Right lobe of liver (tissue), 6 donors: ENCODE measurements at regions not wholly inside any gene's neighbourhood (a gene's known extent, or its start where the extent isn't known, plus 50 kb on each side); places are given as distances from the start of the nearest gene placed in this dataset.
"Not testable (repeated sequence)": the region's sequence is repeated elsewhere in the genome, so short reads cannot be mapped to it uniquely, and the experiment has no call there.

Experiments used
- ATAC-seq, 4 donors: fragments of 200-7000 bp; cut with Tn5 transposase; one replicate each; pipeline ENCODE4 v1.9.1; 2020; ENCODE audit warnings: mild to moderate bottlenecking in 4 of 4, moderate library complexity in 4 of 4
- DNase-seq, 3 donors: peaks; one replicate each; pipeline ENCODE4 v3.0.0-alpha.2; 2020
- H3K27ac ChIP-seq, 3 donors: fragments of 200-600 bp; one replicate each; pipeline ENCODE4 v1.8.0; 2022
- H3K27me3 ChIP-seq, 2 donors: fragments of 200-600 bp; one replicate each; pipeline ENCODE4 v1.8.0; 2022
- H3K36me3 ChIP-seq, 4 donors: fragments of 200-600 bp; sonication (generic) in 1 of 4; one replicate each; pipeline versions ENCODE4 v1.5.1 to v1.8.0; 2017 to 2022; ENCODE audit warnings: control low read depth in 1 of 4
- H3K4me1 ChIP-seq, 4 donors: fragments of 200-600 bp; sonication (generic) in 1 of 4; one replicate each; pipeline versions ENCODE4 v1.5.1 to v1.8.0; 2017 to 2022; ENCODE audit warnings: control low read depth in 1 of 4
- H3K4me3 ChIP-seq, 3 donors: fragments of 200-600 bp; one replicate each; pipeline ENCODE4 v1.8.0; 2022
- H3K9me3 ChIP-seq, 4 donors: fragments of 200-600 bp; sonication (generic) in 1 of 4; one replicate each; pipeline versions ENCODE4 v1.5.1 to v1.8.0; 2017 to 2022; ENCODE audit warnings: control low read depth in 1 of 4
- POLR2A ChIP-seq: fragments of 450-650 bp; IDR thresholded peaks from one replicate; pipeline ENCODE4 v1.6.1; 2017; ENCODE audit warnings: antibody characterized with exemption, mild to moderate bottlenecking
- WGBS: methylation state at CpG from one replicate; pipeline ENCODE4 v1.1.6; 2018; ENCODE audit warnings: low coverage, low lambda C conversion rate; ENCODE audit not compliant: insufficient coverage; ENCODE audit errors: missing lambda C conversion rate; 5-methylcytosine and 5-hydroxymethylcytosine counted together
- intact Hi-C, 2 donors: fragments of 100-400 bp; cut with DNase I; formaldehyde crosslinking; loops; one replicate each; pipeline versions ENCODE4 v1.11.2 to v1.14.1; 2022
- TF ChIP-seq, protein P1 (sequence below), 4 donors: fragments of 200-600 bp in 3 of 4; fragments of 450-650 bp in 1 of 4; IDR thresholded peaks; one replicate each; pipeline versions ENCODE4 v1.5.1 to v1.8.0; 2016 to 2022; ENCODE audit warnings: antibody characterized with exemption in 4 of 4, mild to moderate bottlenecking in 2 of 4
- donor health status: DM: no; HTN: yes; CAD: no.
- donor health status: DM: no; HTN: no; CAD: no.
- donor health status: DM: no; HTN: no; CAD: no.
- donor health status: DM: no; HTN: yes; CAD: no.
- donor health status: DM: no; HTN: yes; CAD: no.

- DNase-seq (no peak), ATAC-seq (no peak)
- TF ChIP-seq POLR2A = no peak
- TF ChIP-seq, protein P1, sequence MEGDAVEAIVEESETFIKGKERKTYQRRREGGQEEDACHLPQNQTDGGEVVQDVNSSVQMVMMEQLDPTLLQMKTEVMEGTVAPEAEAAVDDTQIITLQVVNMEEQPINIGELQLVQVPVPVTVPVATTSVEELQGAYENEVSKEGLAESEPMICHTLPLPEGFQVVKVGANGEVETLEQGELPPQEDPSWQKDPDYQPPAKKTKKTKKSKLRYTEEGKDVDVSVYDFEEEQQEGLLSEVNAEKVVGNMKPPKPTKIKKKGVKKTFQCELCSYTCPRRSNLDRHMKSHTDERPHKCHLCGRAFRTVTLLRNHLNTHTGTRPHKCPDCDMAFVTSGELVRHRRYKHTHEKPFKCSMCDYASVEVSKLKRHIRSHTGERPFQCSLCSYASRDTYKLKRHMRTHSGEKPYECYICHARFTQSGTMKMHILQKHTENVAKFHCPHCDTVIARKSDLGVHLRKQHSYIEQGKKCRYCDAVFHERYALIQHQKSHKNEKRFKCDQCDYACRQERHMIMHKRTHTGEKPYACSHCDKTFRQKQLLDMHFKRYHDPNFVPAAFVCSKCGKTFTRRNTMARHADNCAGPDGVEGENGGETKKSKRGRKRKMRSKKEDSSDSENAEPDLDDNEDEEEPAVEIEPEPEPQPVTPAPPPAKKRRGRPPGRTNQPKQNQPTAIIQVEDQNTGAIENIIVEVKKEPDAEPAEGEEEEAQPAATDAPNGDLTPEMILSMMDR (IDR thresholded peaks at IDR 0.05) = no peak
- Histone ChIP-seq H3K27ac (no peak overlapping the region), H3K27me3 (no peaks in the 10 kb centered on the region), H3K4me3 (no peak overlapping the region), H3K36me3 (no peaks in the 10 kb centered on the region), H3K9me3 (no peaks in the 10 kb centered on the region), H3K4me1 (no peaks in the 10 kb centered on the region)
- intact Hi-C loops = no loop called here
These were observed 233.0 kb upstream of the NRIP1 start for GRCh38 chr21:15297824-15298223.

- ATAC-seq (no peak), DNase-seq (no peak)
- Histone ChIP-seq H3K27ac (no peak overlapping the region), H3K4me1 (no peaks in the 10 kb centered on the region), H3K27me3 (no peaks in the 10 kb centered on the region), H3K36me3 (no peaks in the 10 kb centered on the region), H3K4me3 (no peak overlapping the region), H3K9me3 (no peaks in the 10 kb centered on the region)
- TF ChIP-seq, protein P1 (IDR thresholded peaks at IDR 0.05) = no peak
- intact Hi-C loops = no loop called here
- WGBS = 58% methylated on average over 3 of the region's 4 CpGs
These were observed 233.5 kb upstream of the NRIP1 start for GRCh38 chr21:15298306-15298705.

DNA sequence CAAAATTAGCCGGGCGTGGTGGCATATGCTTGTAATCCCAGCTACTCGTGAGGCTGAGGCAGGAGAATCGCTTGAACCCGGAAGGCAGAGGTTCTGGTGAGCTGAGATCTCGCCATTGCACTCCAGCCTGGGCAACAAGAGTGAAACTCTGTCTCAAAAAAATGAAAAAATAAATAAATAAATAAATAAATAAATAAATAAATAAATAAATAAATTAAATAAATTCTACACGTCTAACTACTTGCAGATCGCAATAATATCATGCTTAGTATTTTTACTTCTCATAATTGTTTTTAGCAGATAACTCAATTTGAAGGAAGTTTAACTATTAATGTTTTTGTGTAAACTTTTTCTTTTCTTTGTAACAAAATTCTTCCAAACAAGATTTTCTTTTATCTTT lies 234.0 kb upstream of the NRIP1 start:
- H3K9me3 ChIP-seq, H3K4me1 ChIP-seq, H3K36me3 ChIP-seq, H3K4me3 ChIP-seq, intact Hi-C loops, ATAC-seq, H3K27me3 ChIP-seq, H3K27ac ChIP-seq, DNase-seq: not testable (repeated sequence)
- 93% methylated on average over 5 of the region's 8 CpGs for WGBS

DNA sequence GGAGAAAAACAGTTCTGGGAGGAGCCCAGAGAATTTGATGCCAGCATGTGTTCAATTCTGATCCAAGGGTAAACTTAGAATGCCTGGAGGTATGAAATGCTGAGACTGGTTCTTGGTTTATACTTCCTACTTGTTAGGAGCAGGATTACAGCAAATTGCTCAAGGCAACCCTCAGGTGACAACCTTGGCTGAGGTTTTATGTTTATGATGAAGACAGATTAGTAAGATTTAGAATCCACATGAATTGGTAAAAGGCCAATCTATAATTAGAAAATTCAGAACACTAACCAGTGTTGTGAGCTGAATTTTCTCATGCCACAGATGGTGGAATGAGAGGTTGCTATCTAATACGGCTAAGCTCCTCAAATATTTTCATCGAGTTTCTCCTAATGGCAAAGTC lies 235.3 kb upstream of the NRIP1 start:
- no peak for TF ChIP-seq POLR2A
- TF ChIP-seq, protein P1 (IDR thresholded peaks at IDR 0.05) = no peak
- intact Hi-C loops = no loop called here
- 91% methylated on average over 2 of the region's 2 CpGs for WGBS
- no peak for ATAC-seq
- Histone ChIP-seq H3K27ac (no peak overlapping the region), H3K9me3 (no peaks in the 10 kb centered on the region), H3K36me3 (no peaks in the 10 kb centered on the region), H3K4me3 (no peak overlapping the region), H3K4me1 (no peaks in the 10 kb centered on the region), H3K27me3 (no peaks in the 10 kb centered on the region)
- no peak for DNase-seq

- 80% methylated on average over 1 of the region's 3 CpGs for WGBS
These were observed 236.2 kb upstream of the NRIP1 start for GRCh38 chr21:15301014-15301413.

More at GRCh38 chr21:15301014-15301413, 236.2 kb upstream of the NRIP1 start:
- H3K4me3 ChIP-seq = no peak overlapping the region
- H3K36me3 ChIP-seq = no peaks in the 10 kb centered on the region
- DNase-seq (no peak), ATAC-seq (no peak)
- H3K27ac ChIP-seq = no peak overlapping the region
- no peaks in the 10 kb centered on the region for H3K4me1 ChIP-seq
- TF ChIP-seq, protein P1 (IDR thresholded peaks at IDR 0.05) = no peak
- TF ChIP-seq POLR2A = no peak
- H3K27me3 ChIP-seq = no peaks in the 10 kb centered on the region
- H3K9me3 ChIP-seq = no peaks in the 10 kb centered on the region
- intact Hi-C loops = no loop called here
